GM12874 (cell line): ENCODE measurements at regions not wholly inside any gene's neighbourhood (a gene's known extent, or its start where the extent isn't known, plus 50 kb on each side); places are given as distances from the start of the nearest gene placed in this dataset.

Experiments
- TF ChIP-seq, protein P1 (sequence below): IDR thresholded peaks from 2 replicates; pipeline ENCODE4 v1.5.1; 2011; ENCODE audit warnings: low read depth, mild to moderate bottlenecking, control low read depth, low read length, moderate library complexity; ENCODE audit not compliant: insufficient read depth

DNA sequence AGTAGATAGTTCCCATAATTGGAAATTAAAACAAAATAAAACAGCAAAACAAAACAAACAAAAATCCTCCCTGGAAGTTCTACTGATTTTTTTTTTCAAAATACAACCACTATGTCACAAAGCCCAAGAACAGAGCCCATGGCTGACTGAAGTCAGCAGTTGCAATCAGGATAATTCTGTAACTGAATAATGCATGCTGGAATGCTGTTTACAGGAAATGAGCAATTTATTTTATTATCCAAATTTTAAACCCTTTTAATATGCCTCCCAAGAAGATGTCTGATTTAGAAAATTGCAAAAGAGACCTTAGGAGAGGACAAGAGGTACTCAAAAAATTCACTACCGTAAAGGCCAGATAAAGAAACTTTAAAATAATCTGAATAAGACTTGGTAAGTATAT, 578.2 kb downstream of the TOX3 start:
- TF ChIP-seq, protein P1, sequence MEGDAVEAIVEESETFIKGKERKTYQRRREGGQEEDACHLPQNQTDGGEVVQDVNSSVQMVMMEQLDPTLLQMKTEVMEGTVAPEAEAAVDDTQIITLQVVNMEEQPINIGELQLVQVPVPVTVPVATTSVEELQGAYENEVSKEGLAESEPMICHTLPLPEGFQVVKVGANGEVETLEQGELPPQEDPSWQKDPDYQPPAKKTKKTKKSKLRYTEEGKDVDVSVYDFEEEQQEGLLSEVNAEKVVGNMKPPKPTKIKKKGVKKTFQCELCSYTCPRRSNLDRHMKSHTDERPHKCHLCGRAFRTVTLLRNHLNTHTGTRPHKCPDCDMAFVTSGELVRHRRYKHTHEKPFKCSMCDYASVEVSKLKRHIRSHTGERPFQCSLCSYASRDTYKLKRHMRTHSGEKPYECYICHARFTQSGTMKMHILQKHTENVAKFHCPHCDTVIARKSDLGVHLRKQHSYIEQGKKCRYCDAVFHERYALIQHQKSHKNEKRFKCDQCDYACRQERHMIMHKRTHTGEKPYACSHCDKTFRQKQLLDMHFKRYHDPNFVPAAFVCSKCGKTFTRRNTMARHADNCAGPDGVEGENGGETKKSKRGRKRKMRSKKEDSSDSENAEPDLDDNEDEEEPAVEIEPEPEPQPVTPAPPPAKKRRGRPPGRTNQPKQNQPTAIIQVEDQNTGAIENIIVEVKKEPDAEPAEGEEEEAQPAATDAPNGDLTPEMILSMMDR, result no peak

- TF ChIP-seq, protein P1, result no peak
Measured at GRCh38 chr16:51967646-51968045, 579.3 kb downstream of the TOX3 start.

DNA sequence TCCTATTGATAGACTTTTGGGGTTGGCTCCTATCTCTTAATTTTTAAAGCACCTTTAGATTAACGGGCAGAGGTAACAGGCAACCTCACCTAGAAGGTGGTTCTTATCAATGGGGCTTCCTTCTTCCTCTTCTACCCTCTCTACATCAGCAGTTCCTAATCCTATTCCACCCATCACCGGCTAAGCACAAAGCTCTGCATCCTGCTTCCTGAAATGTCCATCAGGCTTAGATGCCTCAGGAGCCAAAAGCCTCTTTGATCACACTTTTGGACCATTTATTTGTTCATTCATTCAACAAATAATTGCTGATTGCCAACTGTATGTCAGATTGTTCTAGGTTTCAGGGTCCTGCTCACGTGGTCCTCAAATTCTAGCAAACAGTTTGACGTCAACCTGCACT, 586.0 kb downstream of the TOX3 start:
- TF ChIP-seq, protein P1, result no peak

GRCh38 chr16:51953286-51953985, 593.5 kb downstream of the TOX3 start:
- TF ChIP-seq, protein P1, result no peak

DNA sequence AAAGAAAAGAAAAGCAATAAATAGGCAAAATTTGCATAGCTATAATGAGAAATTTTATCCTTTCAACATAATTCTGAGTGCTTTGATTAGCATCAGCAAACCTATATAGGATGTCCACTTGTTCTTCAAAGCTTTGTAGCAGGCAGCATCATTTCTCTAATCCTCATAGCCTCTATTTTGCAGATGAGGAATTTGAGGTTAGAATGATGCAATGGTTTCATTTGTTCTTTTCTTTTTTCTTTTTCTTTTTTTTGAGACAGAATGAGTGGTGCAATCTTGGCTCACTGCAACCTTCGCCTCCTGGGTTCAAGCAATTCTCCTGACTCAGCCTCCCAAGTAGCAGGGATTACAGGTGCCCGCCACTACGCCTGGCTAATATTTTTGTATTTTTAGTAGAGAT, 594.4 kb downstream of the TOX3 start:
- TF ChIP-seq, protein P1, result no peak

GRCh38 chr16:51951668-51952298, 595.2 kb downstream of the TOX3 start:
- TF ChIP-seq, protein P1, result no peak

DNA sequence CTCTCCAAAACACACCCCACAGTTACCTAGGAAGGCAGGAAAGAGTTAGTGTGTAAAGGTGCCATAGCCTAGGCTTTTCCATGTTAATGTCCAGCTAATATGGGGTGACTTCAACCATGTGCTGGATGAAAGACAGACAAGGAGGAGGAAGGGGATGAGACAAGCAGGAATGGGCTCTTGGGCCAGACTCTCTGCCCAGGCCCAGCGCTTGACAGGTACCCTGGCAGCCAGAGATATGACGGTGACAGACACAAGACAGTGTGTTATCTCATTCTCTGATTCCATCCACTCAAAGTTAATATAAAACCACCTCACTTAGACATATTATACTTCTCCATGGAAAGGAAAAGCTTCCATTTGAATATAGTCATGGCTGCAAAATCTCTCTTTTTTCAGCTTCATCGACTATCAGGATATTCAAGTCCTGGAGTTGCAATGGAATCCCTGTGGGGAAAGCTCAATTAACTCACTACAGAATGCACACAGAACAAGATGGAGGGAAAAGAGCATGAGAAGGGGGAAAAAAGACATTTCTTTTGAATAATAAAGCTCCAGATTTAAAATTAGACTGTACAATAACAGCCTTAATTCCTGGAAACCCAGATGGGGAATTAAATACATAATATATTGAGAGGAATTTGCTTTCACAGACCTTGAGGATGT, 596.7 kb downstream of the TOX3 start:
- TF ChIP-seq, protein P1, result no peak
